ENCODE measurements at regions not wholly inside any gene's neighbourhood (a gene's known extent, or its start where the extent isn't known, plus 50 kb on each side); places are given as distances from the start of the nearest gene placed in this dataset.

GRCh38 chr14:44609876-44610510 lies 102.9 kb upstream of the FSCB start:
- TF ChIP-seq CTCF (IDR thresholded peaks at IDR 0.05) (no peak), POLR2A (IDR thresholded peaks at IDR 0.05) (no peak), EP300 (IDR thresholded peaks at IDR 0.05) (no peak)

Measured in ovary (tissue), 3 donors.